ENCODE measurements at regions not wholly inside any gene's neighbourhood (a gene's known extent, or its start where the extent isn't known, plus 50 kb on each side); places are given as distances from the start of the nearest gene placed in this dataset.

DNA sequence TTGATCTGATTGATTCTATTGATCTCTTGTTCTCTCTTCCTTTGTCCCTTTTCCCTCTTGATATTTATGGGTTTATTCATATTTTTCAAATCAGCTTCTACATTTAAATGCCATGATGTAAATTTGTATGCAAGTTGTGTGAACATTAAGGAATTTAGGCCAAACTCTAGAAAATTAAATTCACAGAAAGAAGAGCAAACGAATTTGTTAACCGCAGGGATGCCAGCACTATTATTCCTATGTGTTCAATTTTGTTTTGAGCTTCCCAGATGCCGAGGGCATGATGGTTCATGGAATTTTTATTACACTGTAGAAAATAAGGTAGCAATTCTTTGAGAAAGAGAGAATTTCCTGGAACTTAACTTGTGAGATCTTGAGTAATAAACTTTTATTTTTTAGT, 220.9 kb downstream of the BUB3 start:
- no peak for TF ChIP-seq EZH2phosphoT487 (IDR thresholded peaks at IDR 0.05; ENCODE audit: insufficient read depth, low read depth)
- TF ChIP-seq EZH2 (IDR thresholded peaks at IDR 0.05; ENCODE audit: insufficient read depth, poor library complexity, severe bottlenecking), result no peak

Data from GM23248 (cell line).